ENCODE measurements at regions not wholly inside any gene's neighbourhood (a gene's known extent, or its start where the extent isn't known, plus 50 kb on each side); places are given as distances from the start of the nearest gene placed in this dataset.

GRCh38 chr5:13640270-13640669 lies 304.2 kb downstream of the DNAH5 start:
- no peak for DNase-seq (ENCODE audit: unreplicated experiment)
- H3K4me1 Mint-ChIP-seq (ENCODE audit: insufficient read depth, unreplicated experiment) = no peaks in the 10 kb centered on the region
- no peaks in the 10 kb centered on the region for H3K27me3 Mint-ChIP-seq (ENCODE audit: insufficient read depth, unreplicated experiment)
- intact Hi-C loops (cut with micrococcal nuclease) = no loop called here
- H3K4me3 Mint-ChIP-seq (ENCODE audit: unreplicated experiment) = no peak overlapping the region
- H3K36me3 Mint-ChIP-seq (ENCODE audit: insufficient read depth, unreplicated experiment) = no peaks in the 10 kb centered on the region
- BruUV-seq (replicated peaks) = no TSS peak
- H3K9me3 Mint-ChIP-seq (ENCODE audit: unreplicated experiment) = no peaks in the 10 kb centered on the region
- ChIA-PET CTCF (no interaction called here), POLR2A (no interaction called here)
- no peak overlapping the region for H3K27ac Mint-ChIP-seq (ENCODE audit: low read depth, unreplicated experiment)
- TF ChIP-seq CTCF (IDR thresholded peaks at IDR 0.05; ENCODE audit: unreplicated experiment) = no peak

DNA sequence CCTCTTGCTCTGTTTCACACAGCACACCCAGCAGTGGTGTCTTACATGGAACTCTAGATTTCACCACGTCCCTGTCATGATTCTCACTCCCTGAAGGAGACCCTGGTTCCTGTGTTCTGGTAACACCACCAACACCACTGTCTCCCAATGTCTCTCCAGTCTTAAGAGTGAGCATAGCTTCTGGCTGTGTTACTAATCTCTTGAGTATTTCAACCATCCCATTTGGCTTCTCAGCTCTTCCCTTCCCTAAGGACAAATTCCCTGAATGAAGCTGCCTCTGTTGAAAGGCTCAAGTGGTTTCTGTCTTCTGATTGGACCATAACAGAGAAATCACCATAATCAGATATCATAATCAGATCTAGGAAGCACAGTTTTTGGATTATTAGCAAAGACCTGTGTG lies 311.8 kb downstream of the DNAH5 start:
- Mint-ChIP-seq H3K27me3 (ENCODE audit: insufficient read depth, unreplicated experiment) (no peaks in the 10 kb centered on the region), H3K27ac (ENCODE audit: low read depth, unreplicated experiment) (no peak overlapping the region), H3K4me3 (ENCODE audit: unreplicated experiment) (no peak overlapping the region), H3K4me1 (ENCODE audit: insufficient read depth, unreplicated experiment) (peaks cover 9% of the 10 kb centered on the region), H3K9me3 (ENCODE audit: unreplicated experiment) (no peaks in the 10 kb centered on the region), H3K36me3 (ENCODE audit: insufficient read depth, unreplicated experiment) (no peaks in the 10 kb centered on the region)
- BruUV-seq (replicated peaks) = no TSS peak
- ChIA-PET CTCF (no interaction called here), POLR2A (no interaction called here)
- TF ChIP-seq CTCF (IDR thresholded peaks at IDR 0.05; ENCODE audit: unreplicated experiment) = no peak
- peak; percentile 24 for DNase-seq (ENCODE audit: unreplicated experiment)
- intact Hi-C loops (cut with micrococcal nuclease) = no loop called here

- H3K27ac Mint-ChIP-seq (ENCODE audit: low read depth, unreplicated experiment) = no peak overlapping the region
- TF ChIP-seq CTCF (IDR thresholded peaks at IDR 0.05; ENCODE audit: unreplicated experiment) = no peak
- POLR2A ChIA-PET = no interaction called here
- CTCF ChIA-PET = no interaction called here
- no peaks in the 10 kb centered on the region for H3K27me3 Mint-ChIP-seq (ENCODE audit: insufficient read depth, unreplicated experiment)
- no peak overlapping the region for H3K4me3 Mint-ChIP-seq (ENCODE audit: unreplicated experiment)
- intact Hi-C loops (cut with micrococcal nuclease) = no loop called here
- no peak for DNase-seq (ENCODE audit: unreplicated experiment)
- H3K36me3 Mint-ChIP-seq (ENCODE audit: insufficient read depth, unreplicated experiment) = no peaks in the 10 kb centered on the region
- BruUV-seq (replicated peaks) = no TSS peak
- H3K9me3 Mint-ChIP-seq (ENCODE audit: unreplicated experiment) = no peaks in the 10 kb centered on the region
- peaks cover 9% of the 10 kb centered on the region for H3K4me1 Mint-ChIP-seq (ENCODE audit: insufficient read depth, unreplicated experiment)
Observed at GRCh38 chr5:13629218-13629617, 315.3 kb downstream of the DNAH5 start.

DNA sequence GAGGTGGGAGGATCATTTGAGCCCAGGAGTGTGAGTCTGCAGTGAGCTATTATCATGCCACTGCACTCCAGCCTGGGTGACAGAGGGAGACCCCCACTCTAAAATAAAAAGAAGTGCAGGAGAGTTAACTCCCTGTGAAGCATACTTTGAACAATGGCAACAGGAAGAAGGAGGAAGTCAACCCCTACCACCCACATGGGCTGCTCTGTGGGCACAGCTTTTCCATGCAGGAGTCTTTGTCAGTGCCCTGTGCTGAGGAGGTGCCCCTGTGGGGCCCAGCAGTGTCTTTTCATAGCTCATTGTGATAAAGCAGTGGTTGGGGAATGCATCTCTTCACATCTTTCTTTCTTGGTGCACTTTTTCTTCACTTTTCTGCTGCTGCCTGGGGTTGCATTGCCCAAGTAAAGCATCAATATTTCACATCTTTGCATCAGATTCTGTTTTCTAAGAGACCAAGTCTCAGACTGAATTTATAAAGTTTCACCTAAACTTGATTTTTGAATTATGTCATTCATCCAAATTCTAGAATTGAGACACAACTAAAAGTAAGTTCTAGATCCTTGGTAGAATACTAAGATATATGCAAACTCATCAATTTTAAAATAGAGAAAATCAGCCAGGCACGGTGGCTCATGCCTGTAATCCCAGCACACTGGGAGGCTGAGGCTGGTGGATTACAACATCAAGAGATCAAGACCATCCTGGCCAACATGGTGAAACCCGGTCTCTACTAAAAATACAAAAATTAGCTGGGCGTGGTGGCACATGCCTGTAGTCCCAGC lies 316.6 kb downstream of the DNAH5 start:
- no peak overlapping the region for H3K4me3 Mint-ChIP-seq (ENCODE audit: unreplicated experiment)
- intact Hi-C loops (cut with micrococcal nuclease) = no loop called here
- no peak for DNase-seq (ENCODE audit: unreplicated experiment)
- no TSS peak for BruUV-seq (replicated peaks)
- no peak for TF ChIP-seq CTCF (IDR thresholded peaks at IDR 0.05; ENCODE audit: unreplicated experiment)
- POLR2A ChIA-PET = no interaction called here
- no peaks in the 10 kb centered on the region for H3K9me3 Mint-ChIP-seq (ENCODE audit: unreplicated experiment)
- H3K27ac Mint-ChIP-seq (ENCODE audit: low read depth, unreplicated experiment) = no peak overlapping the region
- no peaks in the 10 kb centered on the region for H3K36me3 Mint-ChIP-seq (ENCODE audit: insufficient read depth, unreplicated experiment)
- no peaks in the 10 kb centered on the region for H3K27me3 Mint-ChIP-seq (ENCODE audit: insufficient read depth, unreplicated experiment)
- H3K4me1 Mint-ChIP-seq (ENCODE audit: insufficient read depth, unreplicated experiment) = peaks cover 7% of the 10 kb centered on the region
- CTCF ChIA-PET = no interaction called here

Data from MCF 10A (cell line).